ENCODE measurements at regions not wholly inside any gene's neighbourhood (a gene's known extent, or its start where the extent isn't known, plus 50 kb on each side); places are given as distances from the start of the nearest gene placed in this dataset.

DNA sequence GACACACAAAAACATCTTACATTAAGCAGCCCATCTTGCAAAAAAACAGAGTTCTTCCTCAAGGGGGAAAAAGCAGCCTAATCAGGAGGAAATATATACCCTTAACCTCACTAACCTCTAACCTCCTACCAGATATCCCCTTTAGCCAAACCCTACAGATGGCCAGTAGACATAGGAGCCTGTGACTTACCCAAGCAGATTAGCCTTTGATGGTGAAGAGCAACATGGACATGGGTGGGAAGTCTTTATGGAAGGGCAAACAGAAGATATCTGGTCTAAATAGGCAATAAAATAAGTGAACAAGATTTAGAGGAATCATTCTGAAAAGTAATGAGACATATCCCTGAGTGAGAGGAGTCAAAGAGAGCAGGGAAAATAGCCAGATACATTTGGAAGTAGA lies 119.4 kb upstream of the ARPP21 start (continued):
- TF ChIP-seq REST (IDR thresholded peaks at IDR 0.05; ENCODE audit: unreplicated experiment) (no peak), JUNB (IDR thresholded peaks at IDR 0.05; ENCODE audit: unreplicated experiment) (no peak), POLR2AphosphoS5 (IDR thresholded peaks at IDR 0.05; ENCODE audit: low read depth) (no peak), CREB1 (CRISPR knock-in tag; IDR thresholded peaks at IDR 0.05; ENCODE audit: low read depth) (no peak), NANOG (IDR thresholded peaks at IDR 0.05; ENCODE audit: borderline replicate concordance) (no peak)
- TF ChIP-seq, protein P1, sequence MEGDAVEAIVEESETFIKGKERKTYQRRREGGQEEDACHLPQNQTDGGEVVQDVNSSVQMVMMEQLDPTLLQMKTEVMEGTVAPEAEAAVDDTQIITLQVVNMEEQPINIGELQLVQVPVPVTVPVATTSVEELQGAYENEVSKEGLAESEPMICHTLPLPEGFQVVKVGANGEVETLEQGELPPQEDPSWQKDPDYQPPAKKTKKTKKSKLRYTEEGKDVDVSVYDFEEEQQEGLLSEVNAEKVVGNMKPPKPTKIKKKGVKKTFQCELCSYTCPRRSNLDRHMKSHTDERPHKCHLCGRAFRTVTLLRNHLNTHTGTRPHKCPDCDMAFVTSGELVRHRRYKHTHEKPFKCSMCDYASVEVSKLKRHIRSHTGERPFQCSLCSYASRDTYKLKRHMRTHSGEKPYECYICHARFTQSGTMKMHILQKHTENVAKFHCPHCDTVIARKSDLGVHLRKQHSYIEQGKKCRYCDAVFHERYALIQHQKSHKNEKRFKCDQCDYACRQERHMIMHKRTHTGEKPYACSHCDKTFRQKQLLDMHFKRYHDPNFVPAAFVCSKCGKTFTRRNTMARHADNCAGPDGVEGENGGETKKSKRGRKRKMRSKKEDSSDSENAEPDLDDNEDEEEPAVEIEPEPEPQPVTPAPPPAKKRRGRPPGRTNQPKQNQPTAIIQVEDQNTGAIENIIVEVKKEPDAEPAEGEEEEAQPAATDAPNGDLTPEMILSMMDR (conservative IDR thresholded peaks at IDR 0.05; ENCODE audit: low read depth in 2 of 2), result no peak

GRCh38 chr3:35521196-35521595 lies 118.1 kb upstream of the ARPP21 start:
- Histone ChIP-seq H3K27me3 (ENCODE audit: insufficient read depth) (no peaks in the 10 kb centered on the region), H3F3A (replicated peaks; ENCODE audit: low read depth) (no peaks in the 10 kb centered on the region), H3K4me2 (no peak overlapping the region), H3K79me2 (replicated peaks; ENCODE audit: insufficient read depth) (no peaks in the 10 kb centered on the region), H3K27ac (ENCODE audit: low read depth) (no peak overlapping the region), H2AFZ (no peak overlapping the region), H3K4me3 (no peak overlapping the region), H3K36me3 (ENCODE audit: insufficient read depth) (no peaks in the 10 kb centered on the region), H3K4me1 (ENCODE audit: insufficient read depth) (no peaks in the 10 kb centered on the region; the same call in 1 of the 2 replicates), H4K20me1 (replicated peaks; ENCODE audit: insufficient read depth) (no peaks in the 10 kb centered on the region), H3K9me2 (ENCODE audit: insufficient read depth) (no peaks in the 10 kb centered on the region)
- ATAC-seq, result no peak
- Mint-ChIP-seq H3K4me1 (peaks cover 5% of the 10 kb centered on the region; the same call in 2 of the 3 replicates), H3K27ac (no peak overlapping the region), H3K36me3 (ENCODE audit: low read depth) (no peaks in the 10 kb centered on the region), H3K9me3 (no peaks in the 10 kb centered on the region), H3K4me3 (no peak overlapping the region), H3K27me3 (ENCODE audit: insufficient read depth, low read depth, poor library complexity) (no peaks in the 10 kb centered on the region)
- no peak for DNase-seq (ENCODE audit: low spot score)
- TF ChIP-seq ZNF114 (CRISPR knock-in tag; IDR thresholded peaks at IDR 0.05), result no peak
- TF ChIP-seq ZNF331 (CRISPR knock-in tag; IDR thresholded peaks at IDR 0.05; ENCODE audit: low read depth), result no peak
- TF ChIP-seq EZH2phosphoT487 (IDR thresholded peaks at IDR 0.05; ENCODE audit: unreplicated experiment), result no peak
- TF ChIP-seq, protein P1 (conservative IDR thresholded peaks at IDR 0.05; ENCODE audit: low read depth in 2 of 2), result no peak
- TF ChIP-seq CREB1 (CRISPR knock-in tag; IDR thresholded peaks at IDR 0.05; ENCODE audit: low read depth), result no peak
- TF ChIP-seq, protein P2, sequence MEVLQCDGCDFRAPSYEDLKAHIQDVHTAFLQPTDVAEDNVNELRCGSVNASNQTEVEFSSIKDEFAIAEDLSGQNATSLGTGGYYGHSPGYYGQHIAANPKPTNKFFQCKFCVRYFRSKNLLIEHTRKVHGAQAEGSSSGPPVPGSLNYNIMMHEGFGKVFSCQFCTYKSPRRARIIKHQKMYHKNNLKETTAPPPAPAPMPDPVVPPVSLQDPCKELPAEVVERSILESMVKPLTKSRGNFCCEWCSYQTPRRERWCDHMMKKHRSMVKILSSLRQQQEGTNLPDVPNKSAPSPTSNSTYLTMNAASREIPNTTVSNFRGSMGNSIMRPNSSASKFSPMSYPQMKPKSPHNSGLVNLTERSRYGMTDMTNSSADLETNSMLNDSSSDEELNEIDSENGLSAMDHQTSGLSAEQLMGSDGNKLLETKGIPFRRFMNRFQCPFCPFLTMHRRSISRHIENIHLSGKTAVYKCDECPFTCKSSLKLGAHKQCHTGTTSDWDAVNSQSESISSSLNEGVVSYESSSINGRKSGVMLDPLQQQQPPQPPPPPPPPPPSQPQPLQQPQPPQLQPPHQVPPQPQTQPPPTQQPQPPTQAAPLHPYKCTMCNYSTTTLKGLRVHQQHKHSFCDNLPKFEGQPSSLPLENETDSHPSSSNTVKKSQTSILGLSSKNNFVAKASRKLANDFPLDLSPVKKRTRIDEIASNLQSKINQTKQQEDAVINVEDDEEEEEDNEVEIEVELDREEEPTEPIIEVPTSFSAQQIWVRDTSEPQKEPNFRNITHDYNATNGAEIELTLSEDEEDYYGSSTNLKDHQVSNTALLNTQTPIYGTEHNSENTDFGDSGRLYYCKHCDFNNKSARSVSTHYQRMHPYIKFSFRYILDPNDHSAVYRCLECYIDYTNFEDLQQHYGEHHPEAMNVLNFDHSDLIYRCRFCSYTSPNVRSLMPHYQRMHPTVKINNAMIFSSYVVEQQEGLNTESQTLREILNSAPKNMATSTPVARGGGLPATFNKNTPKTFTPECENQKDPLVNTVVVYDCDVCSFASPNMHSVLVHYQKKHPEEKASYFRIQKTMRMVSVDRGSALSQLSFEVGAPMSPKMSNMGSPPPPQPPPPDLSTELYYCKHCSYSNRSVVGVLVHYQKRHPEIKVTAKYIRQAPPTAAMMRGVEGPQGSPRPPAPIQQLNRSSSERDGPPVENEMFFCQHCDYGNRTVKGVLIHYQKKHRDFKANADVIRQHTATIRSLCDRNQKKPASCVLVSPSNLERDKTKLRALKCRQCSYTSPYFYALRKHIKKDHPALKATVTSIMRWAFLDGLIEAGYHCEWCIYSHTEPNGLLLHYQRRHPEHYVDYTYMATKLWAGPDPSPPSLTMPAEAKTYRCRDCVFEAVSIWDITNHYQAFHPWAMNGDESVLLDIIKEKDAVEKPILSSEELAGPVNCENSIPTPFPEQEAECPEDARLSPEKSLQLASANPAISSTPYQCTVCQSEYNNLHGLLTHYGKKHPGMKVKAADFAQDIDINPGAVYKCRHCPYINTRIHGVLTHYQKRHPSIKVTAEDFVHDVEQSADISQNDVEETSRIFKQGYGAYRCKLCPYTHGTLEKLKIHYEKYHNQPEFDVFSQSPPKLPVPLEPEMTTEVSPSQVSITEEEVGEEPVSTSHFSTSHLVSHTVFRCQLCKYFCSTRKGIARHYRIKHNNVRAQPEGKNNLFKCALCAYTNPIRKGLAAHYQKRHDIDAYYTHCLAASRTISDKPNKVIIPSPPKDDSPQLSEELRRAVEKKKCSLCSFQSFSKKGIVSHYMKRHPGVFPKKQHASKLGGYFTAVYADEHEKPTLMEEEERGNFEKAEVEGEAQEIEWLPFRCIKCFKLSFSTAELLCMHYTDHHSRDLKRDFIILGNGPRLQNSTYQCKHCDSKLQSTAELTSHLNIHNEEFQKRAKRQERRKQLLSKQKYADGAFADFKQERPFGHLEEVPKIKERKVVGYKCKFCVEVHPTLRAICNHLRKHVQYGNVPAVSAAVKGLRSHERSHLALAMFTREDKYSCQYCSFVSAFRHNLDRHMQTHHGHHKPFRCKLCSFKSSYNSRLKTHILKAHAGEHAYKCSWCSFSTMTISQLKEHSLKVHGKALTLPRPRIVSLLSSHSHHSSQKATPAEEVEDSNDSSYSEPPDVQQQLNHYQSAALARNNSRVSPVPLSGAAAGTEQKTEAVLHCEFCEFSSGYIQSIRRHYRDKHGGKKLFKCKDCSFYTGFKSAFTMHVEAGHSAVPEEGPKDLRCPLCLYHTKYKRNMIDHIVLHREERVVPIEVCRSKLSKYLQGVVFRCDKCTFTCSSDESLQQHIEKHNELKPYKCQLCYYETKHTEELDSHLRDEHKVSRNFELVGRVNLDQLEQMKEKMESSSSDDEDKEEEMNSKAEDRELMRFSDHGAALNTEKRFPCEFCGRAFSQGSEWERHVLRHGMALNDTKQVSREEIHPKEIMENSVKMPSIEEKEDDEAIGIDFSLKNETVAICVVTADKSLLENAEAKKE (CRISPR knock-in tag; IDR thresholded peaks at IDR 0.05), result no peak
- TF ChIP-seq JUNB (IDR thresholded peaks at IDR 0.05; ENCODE audit: unreplicated experiment), result no peak

Data from GM23338 (cell line).